ENCODE measurements at regions not wholly inside any gene's neighbourhood (a gene's known extent, or its start where the extent isn't known, plus 50 kb on each side); places are given as distances from the start of the nearest gene placed in this dataset.
"Not testable (repeated sequence)": the region's sequence is repeated elsewhere in the genome, so short reads cannot be mapped to it uniquely, and the experiment has no call there.

DNA sequence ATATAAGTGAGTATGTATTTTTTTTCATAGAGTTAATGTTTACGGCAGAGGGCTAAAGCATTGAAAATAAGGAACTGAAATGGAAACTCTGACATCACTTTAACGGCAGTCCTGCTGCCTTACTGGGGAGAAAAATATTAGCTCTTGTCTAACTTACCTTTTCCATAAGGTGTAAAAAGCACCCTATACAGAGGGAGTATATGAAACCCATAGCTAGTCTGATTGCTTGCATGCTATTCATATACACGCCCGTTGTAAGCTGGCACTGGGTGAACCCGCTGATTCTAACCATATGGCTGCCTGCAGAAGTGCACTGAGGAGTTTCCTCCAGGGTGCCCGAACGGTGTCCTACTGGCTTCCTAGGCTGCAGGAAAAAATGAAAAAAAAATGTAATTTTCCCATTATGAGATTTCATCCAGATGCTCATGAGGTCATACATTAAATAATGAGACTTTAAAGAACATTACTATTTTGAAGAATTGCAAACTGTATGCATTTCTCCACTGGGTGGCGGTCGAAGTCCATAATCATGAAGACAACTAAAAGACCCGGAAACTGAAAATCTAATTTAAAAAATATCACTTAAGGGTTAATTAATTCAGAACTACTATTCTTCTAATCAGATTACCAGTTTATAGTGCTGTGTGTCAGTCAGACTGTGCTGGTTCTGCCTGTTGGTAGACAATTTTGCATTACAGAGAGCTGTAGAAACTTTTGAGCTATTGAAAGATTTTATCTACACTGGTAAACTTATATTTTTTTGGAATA lies 144.7 kb downstream of the ALX1 start:
- TF ChIP-seq, protein P1, sequence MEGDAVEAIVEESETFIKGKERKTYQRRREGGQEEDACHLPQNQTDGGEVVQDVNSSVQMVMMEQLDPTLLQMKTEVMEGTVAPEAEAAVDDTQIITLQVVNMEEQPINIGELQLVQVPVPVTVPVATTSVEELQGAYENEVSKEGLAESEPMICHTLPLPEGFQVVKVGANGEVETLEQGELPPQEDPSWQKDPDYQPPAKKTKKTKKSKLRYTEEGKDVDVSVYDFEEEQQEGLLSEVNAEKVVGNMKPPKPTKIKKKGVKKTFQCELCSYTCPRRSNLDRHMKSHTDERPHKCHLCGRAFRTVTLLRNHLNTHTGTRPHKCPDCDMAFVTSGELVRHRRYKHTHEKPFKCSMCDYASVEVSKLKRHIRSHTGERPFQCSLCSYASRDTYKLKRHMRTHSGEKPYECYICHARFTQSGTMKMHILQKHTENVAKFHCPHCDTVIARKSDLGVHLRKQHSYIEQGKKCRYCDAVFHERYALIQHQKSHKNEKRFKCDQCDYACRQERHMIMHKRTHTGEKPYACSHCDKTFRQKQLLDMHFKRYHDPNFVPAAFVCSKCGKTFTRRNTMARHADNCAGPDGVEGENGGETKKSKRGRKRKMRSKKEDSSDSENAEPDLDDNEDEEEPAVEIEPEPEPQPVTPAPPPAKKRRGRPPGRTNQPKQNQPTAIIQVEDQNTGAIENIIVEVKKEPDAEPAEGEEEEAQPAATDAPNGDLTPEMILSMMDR (IDR thresholded peaks at IDR 0.05; ENCODE audit: low read depth, low read length) = peak; percentile 48
- no peak for DNase-seq (ENCODE audit: extremely low read depth, low read depth)

GRCh38 chr12:85425349-85425612 lies 145.3 kb downstream of the ALX1 start:
- TF ChIP-seq, protein P1 (IDR thresholded peaks at IDR 0.05; ENCODE audit: low read depth, low read length) = no peak
- DNase-seq (ENCODE audit: extremely low read depth, low read depth) = no peak

DNA sequence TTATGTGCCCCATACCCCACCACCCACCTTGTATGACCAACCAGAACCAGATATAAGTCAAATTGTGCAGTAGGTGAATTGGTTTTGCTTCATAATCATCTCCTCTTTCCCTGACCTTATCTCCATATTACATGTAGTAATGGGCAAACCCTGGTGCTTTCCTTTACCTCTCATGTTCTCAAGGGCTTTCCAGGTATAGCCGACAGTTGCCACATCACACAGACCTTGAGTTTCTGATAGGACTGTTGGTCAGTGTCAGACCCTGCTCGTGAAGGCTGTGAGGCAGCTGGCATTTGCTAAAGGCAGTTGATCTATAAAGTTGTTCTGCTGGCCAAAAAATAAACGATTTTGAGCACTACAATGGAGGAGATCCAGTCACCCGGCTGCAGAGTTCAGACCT lies 145.9 kb downstream of the ALX1 start:
- DNase-seq (ENCODE audit: extremely low read depth, low read depth) = no peak
- TF ChIP-seq, protein P1 (IDR thresholded peaks at IDR 0.05; ENCODE audit: low read depth, low read length) = no peak

- not testable (repeated sequence) for DNase-seq (ENCODE audit: extremely low read depth, low read depth)
These were observed 153.1 kb downstream of the ALX1 start for GRCh38 chr12:85433148-85433547.

- DNase-seq (ENCODE audit: extremely low read depth, low read depth) = no peak
- TF ChIP-seq, protein P1 (IDR thresholded peaks at IDR 0.05; ENCODE audit: low read depth, low read length) = no peak
These were observed 160.3 kb downstream of the ALX1 start for GRCh38 chr12:85440271-85440670.

GRCh38 chr12:85441025-85441424 lies 161.0 kb downstream of the ALX1 start:
- TF ChIP-seq, protein P1 (IDR thresholded peaks at IDR 0.05; ENCODE audit: low read depth, low read length) = no peak
- no peak for DNase-seq (ENCODE audit: extremely low read depth, low read depth)

- TF ChIP-seq, protein P1 (IDR thresholded peaks at IDR 0.05; ENCODE audit: low read depth, low read length) = peak; percentile 42
- DNase-seq (ENCODE audit: extremely low read depth, low read depth) = no peak
These were observed 161.7 kb downstream of the ALX1 start for GRCh38 chr12:85441741-85442140.
